ENCODE measurements at regions not wholly inside any gene's neighbourhood (a gene's known extent, or its start where the extent isn't known, plus 50 kb on each side); places are given as distances from the start of the nearest gene placed in this dataset.

- no peaks in the 10 kb centered on the region for H3K36me3 ChIP-seq (ENCODE audit: insufficient read depth)
- no peak overlapping the region for H3K9ac ChIP-seq
- H4K20me1 ChIP-seq (ENCODE audit: insufficient read depth) = no peaks in the 10 kb centered on the region
- TF ChIP-seq, protein P1, sequence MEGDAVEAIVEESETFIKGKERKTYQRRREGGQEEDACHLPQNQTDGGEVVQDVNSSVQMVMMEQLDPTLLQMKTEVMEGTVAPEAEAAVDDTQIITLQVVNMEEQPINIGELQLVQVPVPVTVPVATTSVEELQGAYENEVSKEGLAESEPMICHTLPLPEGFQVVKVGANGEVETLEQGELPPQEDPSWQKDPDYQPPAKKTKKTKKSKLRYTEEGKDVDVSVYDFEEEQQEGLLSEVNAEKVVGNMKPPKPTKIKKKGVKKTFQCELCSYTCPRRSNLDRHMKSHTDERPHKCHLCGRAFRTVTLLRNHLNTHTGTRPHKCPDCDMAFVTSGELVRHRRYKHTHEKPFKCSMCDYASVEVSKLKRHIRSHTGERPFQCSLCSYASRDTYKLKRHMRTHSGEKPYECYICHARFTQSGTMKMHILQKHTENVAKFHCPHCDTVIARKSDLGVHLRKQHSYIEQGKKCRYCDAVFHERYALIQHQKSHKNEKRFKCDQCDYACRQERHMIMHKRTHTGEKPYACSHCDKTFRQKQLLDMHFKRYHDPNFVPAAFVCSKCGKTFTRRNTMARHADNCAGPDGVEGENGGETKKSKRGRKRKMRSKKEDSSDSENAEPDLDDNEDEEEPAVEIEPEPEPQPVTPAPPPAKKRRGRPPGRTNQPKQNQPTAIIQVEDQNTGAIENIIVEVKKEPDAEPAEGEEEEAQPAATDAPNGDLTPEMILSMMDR (conservative IDR thresholded peaks at IDR 0.05; ENCODE audit: low read depth, low read length) = no peak
- H3K27me3 ChIP-seq (ENCODE audit: insufficient read depth, low read depth) = no peaks in the 10 kb centered on the region
- no peaks in the 10 kb centered on the region for H3K4me1 ChIP-seq (ENCODE audit: low read depth, poor library complexity, severe bottlenecking)
- no peak overlapping the region for H2AFZ ChIP-seq (ENCODE audit: low read depth)
- no peaks in the 10 kb centered on the region for H3K79me2 ChIP-seq (ENCODE audit: insufficient read depth, low read depth)
- H3K4me2 ChIP-seq = no peak overlapping the region
- H3K27ac ChIP-seq = no peak overlapping the region
- no peak overlapping the region for H3K4me3 ChIP-seq (IDR thresholded peaks at IDR 0.05; ENCODE audit: insufficient read depth, low read depth, low read length)
Observed at GRCh38 chr13:68264692-68265091, 1034.6 kb upstream of the PCDH9 start.

DNA sequence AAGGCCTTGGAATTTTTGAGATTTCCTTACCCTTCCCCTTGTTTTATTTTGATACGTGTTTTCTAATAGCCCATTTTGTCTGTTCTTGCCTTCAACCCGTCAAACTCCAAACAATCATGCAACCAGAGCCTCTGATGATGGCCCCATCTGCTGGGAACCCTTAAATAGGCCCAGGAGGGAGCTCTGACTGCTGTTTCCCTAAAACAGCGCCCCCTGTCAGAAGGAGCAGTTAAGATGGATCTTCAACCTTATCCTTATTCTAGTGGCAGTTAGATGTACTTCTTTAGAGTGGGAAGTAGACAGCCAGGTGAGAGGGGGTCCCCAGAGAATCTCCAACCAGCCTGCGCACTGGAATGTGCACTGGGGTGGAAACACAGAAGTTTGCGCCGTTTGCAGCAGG lies 1031.0 kb upstream of the PCDH9 start:
- H3K4me3 ChIP-seq (IDR thresholded peaks at IDR 0.05; ENCODE audit: insufficient read depth, low read depth, low read length) = no peak overlapping the region
- H3K27ac ChIP-seq = no peak overlapping the region

DNA sequence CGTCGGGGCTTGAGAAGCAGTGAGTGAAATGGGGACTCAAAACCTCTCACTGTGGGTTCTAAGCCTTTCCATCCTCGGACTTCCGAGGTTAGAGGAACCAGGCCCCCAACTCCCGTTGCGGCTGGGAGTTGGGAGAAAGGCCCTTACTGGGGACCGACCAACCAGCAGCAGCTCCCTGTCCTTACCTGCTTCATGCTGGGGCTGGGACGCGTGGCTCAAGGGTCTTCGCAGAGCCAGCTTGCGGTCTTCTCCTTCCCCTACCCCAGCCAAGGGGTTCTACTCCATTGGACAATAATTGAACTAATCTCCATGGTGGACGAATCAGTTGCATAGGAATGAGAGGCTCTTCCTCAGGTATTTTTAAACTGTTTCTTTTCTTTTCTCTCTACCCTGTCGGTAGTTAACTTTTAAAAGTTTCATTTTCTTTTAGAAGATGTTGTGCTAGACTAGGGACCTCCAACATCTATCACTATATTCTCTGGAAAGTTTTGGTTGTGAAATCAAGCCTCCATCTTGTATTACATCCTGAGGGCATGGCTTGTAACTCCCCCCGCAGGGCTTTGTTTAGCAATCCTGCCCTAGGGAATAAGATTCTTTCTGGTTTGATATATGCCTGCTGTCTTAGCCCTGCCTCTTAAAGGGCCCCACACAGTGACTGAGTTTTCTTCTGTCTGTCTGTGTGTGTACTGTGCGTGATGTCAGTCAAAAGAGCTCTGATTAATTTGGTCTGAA lies 1027.1 kb upstream of the PCDH9 start:
- no peaks in the 10 kb centered on the region for H3K36me3 ChIP-seq (ENCODE audit: insufficient read depth)
- H3K27ac ChIP-seq = no peak overlapping the region
- H4K20me1 ChIP-seq (ENCODE audit: insufficient read depth) = no peaks in the 10 kb centered on the region
- no peaks in the 10 kb centered on the region for H3K27me3 ChIP-seq (ENCODE audit: insufficient read depth, low read depth)
- no peaks in the 10 kb centered on the region for H3K79me2 ChIP-seq (ENCODE audit: insufficient read depth, low read depth)
- no peak overlapping the region for H3K9ac ChIP-seq
- TF ChIP-seq, protein P1 (conservative IDR thresholded peaks at IDR 0.05; ENCODE audit: low read depth, low read length) = no peak
- H2AFZ ChIP-seq (ENCODE audit: low read depth) = no peak overlapping the region
- no peak overlapping the region for H3K4me2 ChIP-seq
- H3K4me3 ChIP-seq (IDR thresholded peaks at IDR 0.05; ENCODE audit: insufficient read depth, low read depth, low read length) = no peak overlapping the region
- no peaks in the 10 kb centered on the region for H3K4me1 ChIP-seq (ENCODE audit: low read depth, poor library complexity, severe bottlenecking)

More for the DNA sequence above, 1031.0 kb upstream of the PCDH9 start:
- Histone ChIP-seq H3K36me3 (ENCODE audit: insufficient read depth) (no peaks in the 10 kb centered on the region), H3K4me2 (no peak overlapping the region), H2AFZ (ENCODE audit: low read depth) (no peak overlapping the region), H3K4me1 (ENCODE audit: low read depth, poor library complexity, severe bottlenecking) (no peaks in the 10 kb centered on the region), H3K79me2 (ENCODE audit: insufficient read depth, low read depth) (no peaks in the 10 kb centered on the region), H3K27me3 (ENCODE audit: insufficient read depth, low read depth) (no peaks in the 10 kb centered on the region), H3K9ac (no peak overlapping the region), H4K20me1 (ENCODE audit: insufficient read depth) (no peaks in the 10 kb centered on the region)
- TF ChIP-seq, protein P1 (conservative IDR thresholded peaks at IDR 0.05; ENCODE audit: low read depth, low read length) = no peak

GRCh38 chr13:68254151-68254550 lies 1024.0 kb upstream of the PCDH9 start:
- Histone ChIP-seq H3K27me3 (ENCODE audit: insufficient read depth, low read depth) (no peaks in the 10 kb centered on the region), H3K9ac (no peak overlapping the region), H3K4me3 (IDR thresholded peaks at IDR 0.05; ENCODE audit: insufficient read depth, low read depth, low read length) (no peak overlapping the region), H3K4me2 (no peak overlapping the region), H4K20me1 (ENCODE audit: insufficient read depth) (no peaks in the 10 kb centered on the region), H3K79me2 (ENCODE audit: insufficient read depth, low read depth) (no peaks in the 10 kb centered on the region), H2AFZ (ENCODE audit: low read depth) (no peak overlapping the region), H3K27ac (no peak overlapping the region), H3K36me3 (ENCODE audit: insufficient read depth) (no peaks in the 10 kb centered on the region), H3K4me1 (ENCODE audit: low read depth, poor library complexity, severe bottlenecking) (no peaks in the 10 kb centered on the region)
- TF ChIP-seq, protein P1 (conservative IDR thresholded peaks at IDR 0.05; ENCODE audit: low read depth, low read length) = no peak
